Activated T-cell treated with anti-CD3 and anti-CD28 coated beads, Interleukin-2, amount 50 U/mL, for 24 hours (primary cell): ENCODE measurements at regions not wholly inside any gene's neighbourhood (a gene's known extent, or its start where the extent isn't known, plus 50 kb on each side); places are given as distances from the start of the nearest gene placed in this dataset.

ENCODE experiments used
- DNase-seq: peaks from one replicate; pipeline ENCODE4 v3.0.0-alpha.2; 2020
- H3K27ac Mint-ChIP-seq: 2 replicates; pipeline ENCODE4 v1.8.0; 2020; ENCODE audit warnings: mild to moderate bottlenecking, mixed read lengths
- H3K27me3 Mint-ChIP-seq: 2 replicates; pipeline ENCODE4 v1.8.0; 2020; ENCODE audit warnings: mixed read lengths
- H3K36me3 Mint-ChIP-seq: 2 replicates; pipeline ENCODE4 v1.8.0; 2020; ENCODE audit warnings: low read depth, mixed read lengths
- H3K4me1 Mint-ChIP-seq: 2 replicates; pipeline ENCODE4 v1.8.0; 2020; ENCODE audit warnings: low read depth, mixed read lengths
- H3K4me3 Mint-ChIP-seq: 2 replicates; pipeline ENCODE4 v1.8.0; 2020; ENCODE audit warnings: mild to moderate bottlenecking, moderate library complexity, mixed read lengths
- H3K9me3 Mint-ChIP-seq: 2 replicates; pipeline ENCODE4 v1.8.0; 2020; ENCODE audit warnings: mixed read lengths

DNA sequence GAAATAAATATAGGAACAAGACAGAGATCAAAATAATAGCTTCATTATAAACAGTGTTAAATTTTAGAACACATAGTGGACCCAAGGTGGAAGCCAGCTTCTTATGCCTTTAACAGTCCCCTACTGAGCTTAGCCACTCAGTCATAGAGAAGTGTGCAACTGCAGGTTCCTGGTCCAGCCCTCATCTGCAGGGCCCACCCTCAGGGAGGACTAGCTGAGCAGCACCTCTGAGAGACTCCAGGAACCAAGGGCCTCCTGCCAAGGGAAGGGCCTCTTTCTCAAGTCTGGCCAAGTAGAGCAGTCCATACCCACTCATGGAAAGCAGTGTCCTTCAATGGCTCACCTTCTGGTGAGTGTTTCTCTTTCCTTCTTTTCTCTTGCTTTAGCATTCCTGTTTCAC is 173.7 kb upstream of the PRPS1L1 start:
- H3K36me3 Mint-ChIP-seq: no peaks in the 10 kb centered on the region
- H3K4me1 Mint-ChIP-seq: peaks cover 7% of the 10 kb centered on the region
- H3K9me3 Mint-ChIP-seq: no peaks in the 10 kb centered on the region
- H3K27me3 Mint-ChIP-seq: no peaks in the 10 kb centered on the region
- no peak overlapping the region for H3K27ac Mint-ChIP-seq
- no peak for DNase-seq
- H3K4me3 Mint-ChIP-seq: no peak overlapping the region

- H3K36me3 Mint-ChIP-seq: no peaks in the 10 kb centered on the region
- DNase-seq: no peak
- peaks cover 7% of the 10 kb centered on the region for H3K4me1 Mint-ChIP-seq
- no peak overlapping the region for H3K4me3 Mint-ChIP-seq
- H3K27me3 Mint-ChIP-seq: no peaks in the 10 kb centered on the region
- H3K9me3 Mint-ChIP-seq: no peaks in the 10 kb centered on the region
- H3K27ac Mint-ChIP-seq: no peak overlapping the region
Observed at GRCh38 chr7:18202315-18203045, 174.8 kb upstream of the PRPS1L1 start.

DNA sequence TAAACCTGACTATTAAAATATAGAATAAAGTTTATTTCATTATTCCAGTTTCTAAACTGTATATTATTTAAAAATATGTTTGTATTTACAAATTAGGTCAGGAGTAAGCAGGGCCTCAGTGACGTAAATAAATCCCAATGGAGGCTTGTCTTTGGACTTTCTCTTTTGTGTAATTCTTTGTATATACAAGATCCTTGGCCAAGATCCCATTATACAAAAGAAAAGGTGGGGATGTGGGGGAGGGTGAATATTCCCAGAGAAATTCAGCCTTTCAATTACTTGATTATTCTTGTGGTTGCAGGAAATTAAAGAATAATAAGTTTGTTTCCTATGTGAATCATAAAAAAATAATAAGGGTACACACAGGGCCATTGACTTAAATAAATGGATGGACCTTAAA is 178.7 kb upstream of the PRPS1L1 start:
- Mint-ChIP-seq H3K9me3 (no peaks in the 10 kb centered on the region), H3K27me3 (no peaks in the 10 kb centered on the region), H3K27ac (no peak overlapping the region), H3K36me3 (no peaks in the 10 kb centered on the region), H3K4me3 (no peak overlapping the region), H3K4me1 (peaks cover 7% of the 10 kb centered on the region)
- no peak for DNase-seq

GRCh38 chr7:18208921-18209320 is 181.3 kb upstream of the PRPS1L1 start:
- Mint-ChIP-seq H3K9me3 (no peaks in the 10 kb centered on the region), H3K36me3 (no peaks in the 10 kb centered on the region), H3K4me3 (no peak overlapping the region), H3K4me1 (no peaks in the 10 kb centered on the region), H3K27ac (no peak overlapping the region), H3K27me3 (no peaks in the 10 kb centered on the region)
- DNase-seq: no peak

GRCh38 chr7:18210377-18210776 is 182.7 kb upstream of the PRPS1L1 start:
- Mint-ChIP-seq H3K27ac (no peak overlapping the region), H3K9me3 (no peaks in the 10 kb centered on the region), H3K27me3 (no peaks in the 10 kb centered on the region)

DNA sequence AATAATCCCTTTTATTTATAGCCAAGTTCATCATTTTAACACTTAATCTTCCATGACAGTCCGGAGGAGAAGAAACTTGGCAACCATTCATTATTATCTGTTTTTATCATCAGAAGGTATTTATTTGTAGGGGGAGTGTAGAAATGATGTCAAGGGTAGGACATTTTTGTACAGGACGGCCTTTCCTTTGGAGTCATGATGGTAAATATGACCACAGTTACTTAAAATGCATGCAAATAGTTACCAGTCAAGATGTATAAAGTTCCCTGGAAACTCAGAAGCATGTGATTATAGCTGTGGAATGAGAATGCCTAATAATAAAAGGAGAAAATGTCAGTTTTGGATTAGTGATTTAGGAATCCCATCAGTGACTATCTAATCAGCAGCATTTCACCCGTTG is 183.1 kb upstream of the PRPS1L1 start:
- Mint-ChIP-seq H3K36me3 (no peaks in the 10 kb centered on the region), H3K4me3 (no peak overlapping the region), H3K27ac (no peak overlapping the region), H3K27me3 (no peaks in the 10 kb centered on the region), H3K4me1 (no peaks in the 10 kb centered on the region), H3K9me3 (no peaks in the 10 kb centered on the region)
- no peak for DNase-seq

More at GRCh38 chr7:18210377-18210776, 182.7 kb upstream of the PRPS1L1 start:
- Mint-ChIP-seq H3K4me3 (no peak overlapping the region), H3K4me1 (no peaks in the 10 kb centered on the region), H3K36me3 (no peaks in the 10 kb centered on the region)
- DNase-seq: no peak

DNA sequence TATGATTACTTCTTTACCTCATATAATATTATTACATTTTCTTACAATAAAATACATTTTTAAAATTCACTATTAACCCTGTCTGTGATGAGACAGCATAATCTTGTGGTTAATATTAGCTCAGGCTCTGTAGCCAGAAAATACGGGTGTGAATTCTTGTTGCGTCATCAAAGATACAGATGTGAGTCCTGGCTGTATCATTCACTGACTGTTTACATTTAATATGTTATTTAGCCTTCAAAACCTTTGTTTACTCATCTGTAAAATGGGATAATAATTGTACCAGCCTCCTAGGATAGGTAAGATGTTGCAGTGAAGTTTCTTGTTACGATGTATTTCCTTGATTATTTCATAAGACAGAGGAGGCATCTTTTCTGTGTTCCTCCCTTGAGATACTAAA is 184.7 kb upstream of the PRPS1L1 start:
- H3K4me1 Mint-ChIP-seq: no peaks in the 10 kb centered on the region
- no peaks in the 10 kb centered on the region for H3K9me3 Mint-ChIP-seq
- no peak for DNase-seq
- H3K27me3 Mint-ChIP-seq: no peaks in the 10 kb centered on the region
- no peak overlapping the region for H3K27ac Mint-ChIP-seq
- H3K4me3 Mint-ChIP-seq: no peak overlapping the region
- no peaks in the 10 kb centered on the region for H3K36me3 Mint-ChIP-seq

- Mint-ChIP-seq H3K27ac (no peak overlapping the region), H3K36me3 (no peaks in the 10 kb centered on the region), H3K27me3 (no peaks in the 10 kb centered on the region), H3K9me3 (no peaks in the 10 kb centered on the region), H3K4me1 (no peaks in the 10 kb centered on the region), H3K4me3 (no peak overlapping the region)
- no peak for DNase-seq
Observed at GRCh38 chr7:18212758-18213157, 185.1 kb upstream of the PRPS1L1 start.

GRCh38 chr7:18213652-18214051 is 186.0 kb upstream of the PRPS1L1 start:
- H3K27ac Mint-ChIP-seq: no peak overlapping the region
- no peaks in the 10 kb centered on the region for H3K36me3 Mint-ChIP-seq
- no peaks in the 10 kb centered on the region for H3K9me3 Mint-ChIP-seq
- H3K27me3 Mint-ChIP-seq: no peaks in the 10 kb centered on the region
- no peak overlapping the region for H3K4me3 Mint-ChIP-seq
- no peaks in the 10 kb centered on the region for H3K4me1 Mint-ChIP-seq
- DNase-seq: no peak

- no peak overlapping the region for H3K4me3 Mint-ChIP-seq
- no peaks in the 10 kb centered on the region for H3K4me1 Mint-ChIP-seq
- no peaks in the 10 kb centered on the region for H3K36me3 Mint-ChIP-seq
- H3K27me3 Mint-ChIP-seq: no peaks in the 10 kb centered on the region
- no peak for DNase-seq
- H3K27ac Mint-ChIP-seq: no peak overlapping the region
- no peaks in the 10 kb centered on the region for H3K9me3 Mint-ChIP-seq
Observed at GRCh38 chr7:18216270-18216669, 188.6 kb upstream of the PRPS1L1 start.

- Mint-ChIP-seq H3K4me3 (no peak overlapping the region), H3K27me3 (no peaks in the 10 kb centered on the region), H3K9me3 (no peaks in the 10 kb centered on the region), H3K4me1 (no peaks in the 10 kb centered on the region), H3K27ac (no peak overlapping the region), H3K36me3 (no peaks in the 10 kb centered on the region)
- DNase-seq: no peak
Observed at GRCh38 chr7:18221377-18222293, 194.0 kb upstream of the PRPS1L1 start.

DNA sequence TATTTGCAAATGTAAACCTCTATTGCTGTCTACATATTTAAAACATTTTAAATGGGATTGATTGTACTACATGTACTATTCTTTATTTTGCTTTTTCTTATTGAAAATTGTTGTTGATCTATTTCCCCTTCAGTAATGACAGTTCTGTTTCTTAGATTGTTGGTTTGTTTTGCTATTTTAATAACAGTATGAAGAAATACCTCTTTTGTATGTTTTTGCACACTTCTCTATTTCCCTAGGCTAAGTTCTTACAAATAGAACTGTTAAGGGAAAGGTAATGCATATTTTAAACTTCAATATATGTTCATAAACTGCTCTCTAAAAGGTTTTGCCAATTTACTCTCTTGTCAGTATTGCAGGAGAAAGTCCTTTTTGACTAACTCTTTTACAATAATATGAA is 195.0 kb upstream of the PRPS1L1 start:
- Mint-ChIP-seq H3K4me3 (no peak overlapping the region), H3K9me3 (no peaks in the 10 kb centered on the region), H3K36me3 (no peaks in the 10 kb centered on the region), H3K4me1 (no peaks in the 10 kb centered on the region), H3K27ac (no peak overlapping the region), H3K27me3 (no peaks in the 10 kb centered on the region)
- DNase-seq: no peak

- DNase-seq: no peak
- H3K4me3 Mint-ChIP-seq: no peak overlapping the region
- H3K27me3 Mint-ChIP-seq: no peaks in the 10 kb centered on the region
- no peaks in the 10 kb centered on the region for H3K36me3 Mint-ChIP-seq
- no peak overlapping the region for H3K27ac Mint-ChIP-seq
- H3K4me1 Mint-ChIP-seq: no peaks in the 10 kb centered on the region
- no peaks in the 10 kb centered on the region for H3K9me3 Mint-ChIP-seq
Observed at GRCh38 chr7:18224138-18224537, 196.5 kb upstream of the PRPS1L1 start.

DNA sequence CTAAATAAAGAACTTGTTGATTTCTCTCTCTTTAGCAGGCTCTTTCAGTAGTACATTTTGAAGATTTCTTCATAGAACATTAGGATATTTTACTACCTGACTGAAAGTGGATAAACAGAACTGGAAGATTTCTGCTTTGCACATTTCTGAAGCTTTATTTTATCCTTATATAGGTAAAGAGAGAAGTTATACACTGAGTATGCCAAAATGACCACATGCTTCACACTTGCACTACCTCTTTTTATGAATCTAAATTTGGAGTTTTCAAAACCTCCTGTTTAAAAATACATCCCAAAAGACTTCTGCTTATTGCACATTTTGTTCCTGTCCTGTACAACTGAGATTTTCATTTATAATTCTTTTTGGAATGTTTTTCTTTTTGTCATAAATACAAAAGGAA is 197.4 kb upstream of the PRPS1L1 start:
- H3K4me1 Mint-ChIP-seq: no peaks in the 10 kb centered on the region
- H3K27ac Mint-ChIP-seq: no peak overlapping the region
- H3K27me3 Mint-ChIP-seq: no peaks in the 10 kb centered on the region
- H3K9me3 Mint-ChIP-seq: no peaks in the 10 kb centered on the region
- H3K4me3 Mint-ChIP-seq: no peak overlapping the region
- H3K36me3 Mint-ChIP-seq: no peaks in the 10 kb centered on the region
- DNase-seq: no peak

GRCh38 chr7:18226598-18226997 is 199.0 kb upstream of the PRPS1L1 start:
- Mint-ChIP-seq H3K36me3 (no peaks in the 10 kb centered on the region), H3K27ac (no peak overlapping the region), H3K4me3 (no peak overlapping the region), H3K9me3 (no peaks in the 10 kb centered on the region), H3K27me3 (no peaks in the 10 kb centered on the region), H3K4me1 (no peaks in the 10 kb centered on the region)
- no peak for DNase-seq
